ENCODE measurements at regions not wholly inside any gene's neighbourhood (a gene's known extent, or its start where the extent isn't known, plus 50 kb on each side); places are given as distances from the start of the nearest gene placed in this dataset.

DNA sequence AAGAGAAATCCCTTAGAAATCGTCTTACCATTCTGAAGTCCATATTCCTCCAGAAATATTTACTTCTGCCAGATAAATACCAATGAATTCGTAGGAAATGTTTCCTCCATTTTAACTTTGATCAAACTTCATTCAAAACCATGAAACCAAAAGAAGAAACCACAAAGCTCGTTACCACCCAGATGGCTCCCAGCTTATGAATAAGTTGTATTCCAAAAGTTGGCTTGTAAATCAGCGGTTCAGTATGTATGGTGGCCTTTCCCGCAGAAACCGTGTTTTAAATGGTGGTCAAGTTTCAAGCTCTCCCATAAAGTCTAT, 73.6 kb upstream of the RIPOR2 start:
- TF ChIP-seq MYC (CRISPR knock-in tag; IDR thresholded peaks at IDR 0.05; ENCODE audit: borderline replicate concordance) (no peak), CREB1 (IDR thresholded peaks at IDR 0.05) (no peak), CREB1 (CRISPR knock-in tag; IDR thresholded peaks at IDR 0.05) (no peak), FOXK2 (IDR thresholded peaks at IDR 0.05) (no peak), SMAD3 (CRISPR knock-in tag; IDR thresholded peaks at IDR 0.05) (no peak), ESRRA (CRISPR knock-in tag; IDR thresholded peaks at IDR 0.05; ENCODE audit: low read depth) (no peak), HOMEZ (CRISPR knock-in tag; IDR thresholded peaks at IDR 0.05; ENCODE audit: low read depth) (no peak), TOPORS (CRISPR knock-in tag; IDR thresholded peaks at IDR 0.05) (no peak), POLR2A (IDR thresholded peaks at IDR 0.05; ENCODE audit: insufficient read depth in 1 of 2, low read depth in 2 of 2, low read length in 2 of 2) (no peak), ZBTB1 (CRISPR knock-in tag; IDR thresholded peaks at IDR 0.05; ENCODE audit: borderline replicate concordance) (no peak)
- TF ChIP-seq, protein P1, sequence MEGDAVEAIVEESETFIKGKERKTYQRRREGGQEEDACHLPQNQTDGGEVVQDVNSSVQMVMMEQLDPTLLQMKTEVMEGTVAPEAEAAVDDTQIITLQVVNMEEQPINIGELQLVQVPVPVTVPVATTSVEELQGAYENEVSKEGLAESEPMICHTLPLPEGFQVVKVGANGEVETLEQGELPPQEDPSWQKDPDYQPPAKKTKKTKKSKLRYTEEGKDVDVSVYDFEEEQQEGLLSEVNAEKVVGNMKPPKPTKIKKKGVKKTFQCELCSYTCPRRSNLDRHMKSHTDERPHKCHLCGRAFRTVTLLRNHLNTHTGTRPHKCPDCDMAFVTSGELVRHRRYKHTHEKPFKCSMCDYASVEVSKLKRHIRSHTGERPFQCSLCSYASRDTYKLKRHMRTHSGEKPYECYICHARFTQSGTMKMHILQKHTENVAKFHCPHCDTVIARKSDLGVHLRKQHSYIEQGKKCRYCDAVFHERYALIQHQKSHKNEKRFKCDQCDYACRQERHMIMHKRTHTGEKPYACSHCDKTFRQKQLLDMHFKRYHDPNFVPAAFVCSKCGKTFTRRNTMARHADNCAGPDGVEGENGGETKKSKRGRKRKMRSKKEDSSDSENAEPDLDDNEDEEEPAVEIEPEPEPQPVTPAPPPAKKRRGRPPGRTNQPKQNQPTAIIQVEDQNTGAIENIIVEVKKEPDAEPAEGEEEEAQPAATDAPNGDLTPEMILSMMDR (CRISPR knock-in tag; IDR thresholded peaks at IDR 0.05), result no peak
